Ovary (tissue), 3 donors: ENCODE measurements at regions not wholly inside any gene's neighbourhood (a gene's known extent, or its start where the extent isn't known, plus 50 kb on each side); places are given as distances from the start of the nearest gene placed in this dataset.

ENCODE experiments used
- CTCF ChIP-seq, 3 donors: fragments of 450-650 bp in 2 of 3; fragments of 200-600 bp in 1 of 3; IDR thresholded peaks; one replicate each; pipeline versions ENCODE4 v1.5.1 to v1.8.0; 2016 to 2022; ENCODE audit warnings: antibody characterized with exemption in 3 of 3, mild to moderate bottlenecking in 1 of 3
- EP300 ChIP-seq: sonication (generic); formaldehyde crosslinking; IDR thresholded peaks from one replicate; pipeline ENCODE4 v1.6.1; 2017; ENCODE audit warnings: antibody characterized with exemption
- POLR2A ChIP-seq: fragments of 450-650 bp; IDR thresholded peaks from one replicate; pipeline ENCODE4 v1.6.1; 2017; ENCODE audit warnings: antibody characterized with exemption, mild to moderate bottlenecking, moderate library complexity
- donor health status: DM: no; HTN: no; CAD: no.

GRCh38 chr6:92315312-92315711 is 1104.0 kb downstream of the EPHA7 start:
- TF ChIP-seq CTCF (IDR thresholded peaks at IDR 0.05) = no peak
- TF ChIP-seq EP300 = no peak
- no peak for TF ChIP-seq POLR2A
